ENCODE measurements at regions not wholly inside any gene's neighbourhood (a gene's known extent, or its start where the extent isn't known, plus 50 kb on each side); places are given as distances from the start of the nearest gene placed in this dataset.
A peak's percentile ranks its signal among the peaks of the same experiment; 100 is the strongest.

- H3K4me3 ChIP-seq (ENCODE audit: insufficient read depth, low read depth, low read length): no peak overlapping the region
- ChIA-PET POLR2A (ENCODE audit: unreplicated experiment) (no interaction called here), CTCF (no interaction called here)
- no peak overlapping the region for H2AK9ac ChIP-seq (replicated peaks; ENCODE audit: low read depth, low read length, poor library complexity)
- H3K4me1 ChIP-seq (ENCODE audit: control insufficient read depth, insufficient read depth, low read length): peaks cover 8% of the 10 kb centered on the region
- H3K4me2 ChIP-seq (ENCODE audit: low read depth, low read length): no peak overlapping the region
- no peaks in the 10 kb centered on the region for H4K20me1 ChIP-seq (ENCODE audit: insufficient read depth, low read length)
- in situ Hi-C loops (cut with MboI; ENCODE audit: low sequenced_read_pairs) (no loop called here), dilution Hi-C loops (cut with HindIII; ENCODE audit: low sequenced_read_pairs, unreplicated experiment) (no loop called here), intact Hi-C loops (cut with micrococcal nuclease) (no loop called here)
- H3K27me3 ChIP-seq (ENCODE audit: control insufficient read depth, insufficient read depth, low read length): no peaks in the 10 kb centered on the region; the same call in none of the 2 replicates
- no peak overlapping the region for H2AFZ ChIP-seq (replicated peaks; ENCODE audit: low read length, poor library complexity)
- WGBS, 2 experiments (ENCODE audit: extremely low coverage in 2 of 2, insufficient read length in 1 of 2): no CpG with 5 or more reads among the region's 2 CpGs
- no peak overlapping the region for H2BK20ac ChIP-seq (ENCODE audit: low read depth, low read length)
- H4K91ac ChIP-seq (ENCODE audit: insufficient read depth, low read depth, low read length): no peak overlapping the region
- no TSS peak for BruUV-seq (replicated peaks)
- H3K18ac ChIP-seq (ENCODE audit: low read depth, low read length): no peak overlapping the region
- no peak overlapping the region for H3K23ac ChIP-seq (ENCODE audit: low read depth, low read length)
- H2AK5ac ChIP-seq (ENCODE audit: low read depth, low read length): no peak overlapping the region
- no peak overlapping the region for H3K56ac ChIP-seq (ENCODE audit: extremely low read depth, insufficient read depth, low read length)
- H4K8ac ChIP-seq (ENCODE audit: low read depth in 2 of 2, low read length in 2 of 2): no peak overlapping the region
- H2BK5ac ChIP-seq (ENCODE audit: low read depth, low read length, poor library complexity, severe bottlenecking): no peak overlapping the region
- DNase-seq: peak; percentile 51
- no peak overlapping the region for H3K4ac ChIP-seq (ENCODE audit: low read depth, low read length)
- no peak overlapping the region for H2BK120ac ChIP-seq (ENCODE audit: low read depth, low read length)
- H3K79me1 ChIP-seq (ENCODE audit: low read depth in 1 of 2, low read length in 2 of 2): no peaks in the 10 kb centered on the region
- ATAC-seq (ENCODE audit: low read depth): peak; percentile 15; the same call in 1 of the 2 replicates
- no peak overlapping the region for H3K27ac ChIP-seq (ENCODE audit: insufficient read depth, low read length)
- no peak overlapping the region for H2BK15ac ChIP-seq (ENCODE audit: low read depth, low read length)
- TF ChIP-seq BHLHE40 (IDR thresholded peaks at IDR 0.05; ENCODE audit: low read depth, low read length) (no peak), RCOR1 (IDR thresholded peaks at IDR 0.05; ENCODE audit: insufficient replicate concordance, low read length) (no peak), RFX5 (IDR thresholded peaks at IDR 0.05; ENCODE audit: low read depth, low read length) (no peak), ELK1 (IDR thresholded peaks at IDR 0.05; ENCODE audit: borderline replicate concordance, low read depth, low read length) (no peak), CEBPB (IDR thresholded peaks at IDR 0.05; ENCODE audit: low read depth, low read length) (peak; percentile 51; the same call in 1 of the 2 replicates)
- no peaks in the 10 kb centered on the region for H3K9me1 ChIP-seq (ENCODE audit: insufficient read depth, low read length)
- H3K9ac ChIP-seq (ENCODE audit: low read depth, low read length): no peak overlapping the region
- H3K14ac ChIP-seq (replicated peaks; ENCODE audit: low read depth, low read length): no peak overlapping the region
- H4K5ac ChIP-seq (ENCODE audit: low read depth, low read length): no peak overlapping the region
- H3K36me3 ChIP-seq (ENCODE audit: control insufficient read depth, insufficient read depth, low read length): no peaks in the 10 kb centered on the region
- H3K9me3 ChIP-seq (ENCODE audit: control insufficient read depth, insufficient read depth, low read length): no peaks in the 10 kb centered on the region
Measured at GRCh38 chr7:134368851-134369544, 52.3 kb upstream of the SLC35B4 start.
